ENCODE measurements at regions not wholly inside any gene's neighbourhood (a gene's known extent, or its start where the extent isn't known, plus 50 kb on each side); places are given as distances from the start of the nearest gene placed in this dataset.

DNA sequence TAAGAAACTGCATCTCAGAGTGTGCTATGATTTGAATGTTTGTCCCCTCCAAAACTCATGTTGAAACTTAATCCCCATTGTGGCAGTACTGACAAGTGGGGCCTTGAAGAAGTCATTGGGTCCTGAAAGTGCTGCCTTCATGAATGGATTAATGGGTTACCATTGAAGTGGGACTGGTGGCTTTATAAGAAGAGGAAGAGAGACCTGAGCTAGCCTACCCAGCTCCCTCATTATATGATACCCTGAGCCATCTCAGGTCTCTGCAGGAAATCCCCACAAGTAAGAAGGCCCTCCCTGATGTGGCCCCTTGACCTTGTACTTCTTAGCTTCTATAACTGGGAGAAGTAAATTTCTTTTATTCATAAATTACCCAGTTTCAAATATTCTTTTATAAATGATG lies 526.8 kb downstream of the XIRP2 start:
- TF ChIP-seq, protein P1, sequence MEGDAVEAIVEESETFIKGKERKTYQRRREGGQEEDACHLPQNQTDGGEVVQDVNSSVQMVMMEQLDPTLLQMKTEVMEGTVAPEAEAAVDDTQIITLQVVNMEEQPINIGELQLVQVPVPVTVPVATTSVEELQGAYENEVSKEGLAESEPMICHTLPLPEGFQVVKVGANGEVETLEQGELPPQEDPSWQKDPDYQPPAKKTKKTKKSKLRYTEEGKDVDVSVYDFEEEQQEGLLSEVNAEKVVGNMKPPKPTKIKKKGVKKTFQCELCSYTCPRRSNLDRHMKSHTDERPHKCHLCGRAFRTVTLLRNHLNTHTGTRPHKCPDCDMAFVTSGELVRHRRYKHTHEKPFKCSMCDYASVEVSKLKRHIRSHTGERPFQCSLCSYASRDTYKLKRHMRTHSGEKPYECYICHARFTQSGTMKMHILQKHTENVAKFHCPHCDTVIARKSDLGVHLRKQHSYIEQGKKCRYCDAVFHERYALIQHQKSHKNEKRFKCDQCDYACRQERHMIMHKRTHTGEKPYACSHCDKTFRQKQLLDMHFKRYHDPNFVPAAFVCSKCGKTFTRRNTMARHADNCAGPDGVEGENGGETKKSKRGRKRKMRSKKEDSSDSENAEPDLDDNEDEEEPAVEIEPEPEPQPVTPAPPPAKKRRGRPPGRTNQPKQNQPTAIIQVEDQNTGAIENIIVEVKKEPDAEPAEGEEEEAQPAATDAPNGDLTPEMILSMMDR (IDR thresholded peaks at IDR 0.05; ENCODE audit: low read depth, low read length, missing control alignments): no peak
- no peak overlapping the region for H3K4me3 ChIP-seq (replicated peaks; ENCODE audit: low read depth, low read length)
- no peak for DNase-seq (ENCODE audit: extremely low read depth, low read depth)

DNA sequence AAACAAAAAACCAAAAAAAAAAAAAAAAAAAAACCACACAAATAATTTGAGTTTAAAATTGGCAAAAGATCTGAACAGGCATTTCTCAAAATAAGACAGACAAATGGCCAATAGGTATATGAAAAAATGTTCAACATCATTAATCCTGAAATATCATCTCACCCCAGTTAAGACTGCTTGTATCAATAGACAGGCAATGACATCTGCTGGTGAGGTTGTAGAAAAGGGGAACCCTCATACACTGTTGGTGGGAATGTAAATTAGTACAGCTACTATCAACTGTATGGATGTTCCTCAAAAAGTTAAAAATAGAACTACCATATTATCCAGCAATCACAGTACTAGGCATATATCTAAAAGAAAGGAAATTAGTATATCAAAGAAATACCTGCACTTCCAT lies 523.1 kb downstream of the XIRP2 start:
- no peak for DNase-seq (ENCODE audit: extremely low read depth, low read depth)
- no peak overlapping the region for H3K4me3 ChIP-seq (replicated peaks; ENCODE audit: low read depth, low read length)
- TF ChIP-seq, protein P1 (IDR thresholded peaks at IDR 0.05; ENCODE audit: low read depth, low read length, missing control alignments): no peak

DNA sequence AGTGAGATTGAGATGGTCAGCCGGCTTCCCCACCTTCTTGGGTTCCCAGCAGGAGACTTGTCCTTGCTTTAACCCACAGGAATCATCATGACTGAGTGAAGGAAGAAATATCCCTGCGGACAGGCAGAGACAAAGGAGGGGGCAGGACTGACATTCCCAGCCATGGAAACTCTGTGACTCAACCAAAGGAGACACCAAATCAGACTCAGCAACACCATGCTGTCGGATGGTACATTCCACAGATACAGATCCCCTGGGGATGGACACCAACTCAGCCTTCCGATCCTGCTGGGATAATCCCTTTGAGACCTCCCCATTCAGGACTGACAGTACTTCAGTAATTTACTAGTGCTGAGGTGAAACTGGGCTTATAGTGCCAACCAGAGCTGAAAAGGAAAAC lies 518.3 kb downstream of the XIRP2 start:
- H3K4me3 ChIP-seq (replicated peaks; ENCODE audit: low read depth, low read length): no peak overlapping the region
- TF ChIP-seq, protein P1 (IDR thresholded peaks at IDR 0.05; ENCODE audit: low read depth, low read length, missing control alignments): no peak
- DNase-seq (ENCODE audit: extremely low read depth, low read depth): no peak

DNA sequence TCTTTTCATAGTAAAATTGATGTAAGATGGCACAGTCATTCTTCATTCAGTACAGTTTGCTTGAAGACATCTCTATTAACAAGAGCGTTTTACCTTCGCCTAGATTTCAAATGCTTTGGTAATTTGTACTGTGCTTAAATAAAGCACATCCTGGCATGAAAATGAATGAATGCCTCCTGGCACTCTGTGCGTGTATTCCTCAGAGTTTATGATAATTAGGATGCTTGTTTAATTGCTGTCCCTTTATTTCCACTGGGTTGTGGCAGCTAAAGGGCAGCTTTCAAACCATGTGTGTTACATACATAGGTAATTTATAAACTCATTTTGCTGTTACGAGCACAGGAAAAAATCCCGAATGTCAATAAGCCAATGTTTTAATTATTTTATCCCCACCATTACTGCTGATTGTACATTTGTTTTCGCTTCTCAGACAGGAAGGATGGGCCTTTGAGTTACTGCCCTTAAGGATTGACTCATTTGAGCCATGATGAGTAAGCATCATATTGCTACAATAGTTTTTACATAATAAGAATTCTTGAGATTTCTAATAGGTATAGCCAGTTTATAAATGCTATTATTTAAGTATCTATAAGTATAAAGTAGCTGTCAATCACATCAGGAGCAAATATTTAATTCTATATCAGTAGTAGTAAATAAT lies 516.5 kb downstream of the XIRP2 start:
- no peak for DNase-seq (ENCODE audit: extremely low read depth, low read depth)
- TF ChIP-seq, protein P1 (IDR thresholded peaks at IDR 0.05; ENCODE audit: low read depth, low read length, missing control alignments): no peak
- no peak overlapping the region for H3K4me3 ChIP-seq (replicated peaks; ENCODE audit: low read depth, low read length)

DNA sequence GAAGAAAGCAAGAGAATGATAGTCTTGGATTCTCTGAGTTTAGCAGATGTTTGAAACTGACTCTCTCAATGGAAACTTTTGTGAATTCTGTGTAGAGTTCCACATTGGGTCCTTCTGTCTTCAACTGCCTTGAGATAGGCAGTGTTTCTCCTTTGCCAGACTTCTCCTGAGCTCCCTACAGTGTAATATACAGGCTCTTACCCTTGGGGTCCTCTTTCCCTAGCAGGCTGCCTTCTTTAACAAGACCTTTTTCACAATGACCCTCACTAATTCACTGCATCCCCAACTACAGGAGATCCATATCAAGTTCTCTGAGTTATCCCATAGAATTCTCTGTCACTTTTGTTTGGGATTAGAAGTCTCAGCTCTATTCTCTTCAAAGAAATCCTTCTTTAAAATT lies 513.0 kb downstream of the XIRP2 start:
- no peak for DNase-seq (ENCODE audit: extremely low read depth, low read depth)
- TF ChIP-seq, protein P1 (IDR thresholded peaks at IDR 0.05; ENCODE audit: low read depth, low read length, missing control alignments): no peak
- no peak overlapping the region for H3K4me3 ChIP-seq (replicated peaks; ENCODE audit: low read depth, low read length)

DNA sequence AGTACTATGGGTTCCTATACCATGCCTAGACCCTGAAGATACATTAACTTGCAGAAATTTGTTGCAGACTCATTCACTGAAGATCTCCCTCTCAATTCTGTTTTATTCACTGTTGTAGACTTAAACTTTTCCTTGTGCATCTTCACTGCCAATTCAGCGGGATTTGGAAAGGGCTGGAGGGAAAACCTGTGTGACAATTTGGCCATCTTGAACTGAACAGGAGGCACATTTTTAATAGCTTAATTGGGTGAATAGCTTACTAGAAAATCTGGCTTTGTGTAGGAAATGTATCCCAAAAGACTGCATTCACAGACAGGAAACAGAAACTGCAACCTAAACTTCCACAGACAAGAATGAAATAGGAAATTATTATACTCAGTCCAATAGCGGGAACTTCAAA lies 512.3 kb downstream of the XIRP2 start:
- TF ChIP-seq, protein P1 (IDR thresholded peaks at IDR 0.05; ENCODE audit: low read depth, low read length, missing control alignments): no peak
- no peak for DNase-seq (ENCODE audit: extremely low read depth, low read depth)
- no peak overlapping the region for H3K4me3 ChIP-seq (replicated peaks; ENCODE audit: low read depth, low read length)

DNA sequence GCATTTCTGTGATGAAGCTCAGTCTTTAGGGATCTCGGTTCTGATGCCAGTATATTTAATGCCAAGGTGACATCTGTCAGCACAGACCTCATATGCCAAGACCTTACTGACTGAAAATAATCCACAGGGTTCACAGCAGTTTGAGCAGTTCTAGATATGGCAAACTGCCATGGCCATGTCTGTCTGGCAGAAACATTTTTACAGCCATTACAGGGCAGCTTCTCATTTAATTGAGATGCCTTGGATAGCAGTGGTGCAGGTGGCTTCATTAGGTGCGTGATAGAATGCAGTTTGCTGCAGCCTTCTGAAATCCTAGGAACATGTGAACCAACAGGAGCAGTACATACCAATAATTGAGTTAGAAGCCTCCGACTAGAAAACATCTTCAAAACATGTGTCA lies 510.6 kb downstream of the XIRP2 start:
- H3K4me3 ChIP-seq (replicated peaks; ENCODE audit: low read depth, low read length): no peak overlapping the region
- TF ChIP-seq, protein P1 (IDR thresholded peaks at IDR 0.05; ENCODE audit: low read depth, low read length, missing control alignments): no peak
- DNase-seq (ENCODE audit: extremely low read depth, low read depth): no peak
